AG04450 (cell line): ENCODE measurements at regions not wholly inside any gene's neighbourhood (a gene's known extent, or its start where the extent isn't known, plus 50 kb on each side); places are given as distances from the start of the nearest gene placed in this dataset.

Experiments
- CTCF ChIA-PET: fragments of 300-600, 350-600 bp; formaldehyde crosslinking; extraction: SDS; loops from one replicate; lab custom pipeline; 2022; ENCODE audit warnings: antibody characterized with exemption, inconsistent platforms; lab: Charles Lee
- POLR2A ChIA-PET: fragments of 350-600 bp; formaldehyde crosslinking; extraction: SDS; loops from one replicate; lab custom pipeline; 2021; ENCODE audit warnings: antibody characterized with exemption, inconsistent platforms; lab: Yijun Ruan, JAX
- DNase-seq: peaks from one replicate; pipeline ENCODE4 v3.0.0-alpha.2; 2011; ENCODE audit warnings: low read depth, low spot score
- H3K27ac ChIP-seq: one replicate; pipeline ENCODE4 v1.5.1; 2012; ENCODE audit warnings: low read depth, low read length, control low read depth
- H3K27me3 ChIP-seq: one replicate; pipeline ENCODE4 v1.6.0; 2012; ENCODE audit warnings: low read length; ENCODE audit not compliant: control insufficient read depth, insufficient read depth
- H3K4me3 ChIP-seq: 2 replicates; pipeline ENCODE4 v1.5.1; 2011; ENCODE audit warnings: mild to moderate bottlenecking, low read depth, low read length, control low read depth
- H3K9me3 ChIP-seq: 2 replicates; pipeline ENCODE4 v1.5.1; 2012; ENCODE audit warnings: low read length; ENCODE audit not compliant: control insufficient read depth, insufficient read depth
- TF ChIP-seq, protein P1 (sequence below): IDR thresholded peaks from 2 replicates; pipeline ENCODE4 v1.5.1; 2011; ENCODE audit warnings: low read depth, low read length, control low read depth, inconsistent platforms

DNA sequence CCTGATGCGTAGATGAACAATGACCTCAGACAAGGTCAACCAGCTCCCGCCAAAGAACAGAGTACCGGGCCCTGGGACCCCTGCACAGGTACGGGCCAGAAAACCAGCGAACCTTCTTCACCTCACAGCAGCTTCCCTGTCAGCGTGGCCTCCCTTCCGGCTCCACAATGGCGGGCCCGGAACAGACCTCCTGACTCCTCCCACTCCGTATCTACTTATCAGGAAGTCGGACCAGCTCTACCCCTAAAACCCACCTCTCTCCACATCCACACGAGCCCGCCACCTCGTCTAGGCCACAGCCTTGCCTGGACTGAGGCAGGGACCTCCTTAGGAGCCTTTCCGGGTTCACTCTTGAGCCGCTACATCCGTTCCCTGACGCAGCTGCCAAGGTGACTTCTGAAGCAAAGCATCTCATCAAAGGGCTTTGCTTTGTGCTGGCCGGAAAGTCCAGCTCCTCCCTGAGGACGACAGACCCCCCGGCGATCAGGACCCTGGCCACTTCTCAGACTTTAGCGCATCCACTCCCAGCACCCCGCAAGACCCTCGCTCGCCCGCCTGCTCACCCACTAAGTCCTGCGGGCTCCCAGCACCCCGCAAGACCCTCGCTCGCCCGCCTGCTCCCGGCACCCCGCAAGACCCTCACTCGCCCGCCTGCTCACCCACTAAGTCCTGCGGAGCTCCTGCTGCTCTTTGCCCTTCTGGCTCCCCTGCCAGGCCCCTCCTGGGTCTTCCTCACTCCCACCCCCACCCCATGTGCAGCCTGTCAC, 308.3 kb upstream of the FOXQ1 start:
- TF ChIP-seq, protein P1, sequence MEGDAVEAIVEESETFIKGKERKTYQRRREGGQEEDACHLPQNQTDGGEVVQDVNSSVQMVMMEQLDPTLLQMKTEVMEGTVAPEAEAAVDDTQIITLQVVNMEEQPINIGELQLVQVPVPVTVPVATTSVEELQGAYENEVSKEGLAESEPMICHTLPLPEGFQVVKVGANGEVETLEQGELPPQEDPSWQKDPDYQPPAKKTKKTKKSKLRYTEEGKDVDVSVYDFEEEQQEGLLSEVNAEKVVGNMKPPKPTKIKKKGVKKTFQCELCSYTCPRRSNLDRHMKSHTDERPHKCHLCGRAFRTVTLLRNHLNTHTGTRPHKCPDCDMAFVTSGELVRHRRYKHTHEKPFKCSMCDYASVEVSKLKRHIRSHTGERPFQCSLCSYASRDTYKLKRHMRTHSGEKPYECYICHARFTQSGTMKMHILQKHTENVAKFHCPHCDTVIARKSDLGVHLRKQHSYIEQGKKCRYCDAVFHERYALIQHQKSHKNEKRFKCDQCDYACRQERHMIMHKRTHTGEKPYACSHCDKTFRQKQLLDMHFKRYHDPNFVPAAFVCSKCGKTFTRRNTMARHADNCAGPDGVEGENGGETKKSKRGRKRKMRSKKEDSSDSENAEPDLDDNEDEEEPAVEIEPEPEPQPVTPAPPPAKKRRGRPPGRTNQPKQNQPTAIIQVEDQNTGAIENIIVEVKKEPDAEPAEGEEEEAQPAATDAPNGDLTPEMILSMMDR: no peak
- DNase-seq: no peak
- ChIA-PET POLR2A (no interaction called here), CTCF (no interaction called here)
- Histone ChIP-seq H3K4me3 (no peak overlapping the region), H3K9me3 (peaks cover 6% of the 10 kb centered on the region; the same call in 1 of the 2 replicates), H3K27me3 (peaks cover 5% of the 10 kb centered on the region), H3K27ac (no peak overlapping the region)

DNA sequence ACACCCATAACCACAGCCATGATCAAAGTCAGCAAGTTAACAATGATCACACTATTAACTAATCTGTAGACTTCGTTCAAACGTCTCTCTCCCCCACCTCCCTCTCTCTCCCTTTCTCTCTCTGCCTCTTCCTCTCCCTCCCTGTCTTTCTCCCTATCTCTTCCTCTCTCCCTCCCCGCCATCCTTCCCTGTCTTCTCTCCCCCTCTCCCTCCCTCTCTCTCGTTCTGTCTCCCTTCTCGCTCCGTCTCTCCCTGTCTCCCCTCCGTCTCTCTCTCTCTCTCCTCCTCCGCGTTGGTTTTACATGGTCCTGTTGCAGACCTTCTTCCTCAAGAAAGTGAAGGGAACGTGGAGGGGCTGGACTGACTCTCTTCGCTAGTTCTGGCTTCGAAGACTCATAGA, 308.9 kb upstream of the FOXQ1 start:
- CTCF ChIA-PET: no interaction called here
- no peak for DNase-seq
- Histone ChIP-seq H3K27me3 (peaks cover 5% of the 10 kb centered on the region), H3K27ac (no peak overlapping the region), H3K9me3 (peaks cover 6% of the 10 kb centered on the region; the same call in 1 of the 2 replicates), H3K4me3 (no peak overlapping the region)
- TF ChIP-seq, protein P1: no peak
- POLR2A ChIA-PET: no interaction called here

GRCh38 chr6:1001655-1002349, 308.9 kb upstream of the EXOC2 start:
- ChIA-PET CTCF (no interaction called here), POLR2A (no interaction called here)
- no peak overlapping the region for H3K27ac ChIP-seq
- H3K4me3 ChIP-seq: no peak overlapping the region
- DNase-seq: no peak
- H3K9me3 ChIP-seq: peaks cover 6% of the 10 kb centered on the region; the same call in 1 of the 2 replicates
- H3K27me3 ChIP-seq: peaks cover 5% of the 10 kb centered on the region
- TF ChIP-seq, protein P1: no peak

- no peak overlapping the region for H3K4me3 ChIP-seq
- POLR2A ChIA-PET: no interaction called here
- no peak overlapping the region for H3K27ac ChIP-seq
- no peak for DNase-seq
- peaks cover 6% of the 10 kb centered on the region; the same call in 1 of the 2 replicates for H3K9me3 ChIP-seq
- CTCF ChIA-PET: interaction anchor here (0.6 kb wide), 1 partner anchor 199 kb away, joined by 3 read pairs; no protein-coding TSS in a partner anchor
- peaks cover 8% of the 10 kb centered on the region for H3K27me3 ChIP-seq
- TF ChIP-seq, protein P1: no peak
Observed at GRCh38 chr6:999552-999951, 306.6 kb upstream of the EXOC2 start.

DNA sequence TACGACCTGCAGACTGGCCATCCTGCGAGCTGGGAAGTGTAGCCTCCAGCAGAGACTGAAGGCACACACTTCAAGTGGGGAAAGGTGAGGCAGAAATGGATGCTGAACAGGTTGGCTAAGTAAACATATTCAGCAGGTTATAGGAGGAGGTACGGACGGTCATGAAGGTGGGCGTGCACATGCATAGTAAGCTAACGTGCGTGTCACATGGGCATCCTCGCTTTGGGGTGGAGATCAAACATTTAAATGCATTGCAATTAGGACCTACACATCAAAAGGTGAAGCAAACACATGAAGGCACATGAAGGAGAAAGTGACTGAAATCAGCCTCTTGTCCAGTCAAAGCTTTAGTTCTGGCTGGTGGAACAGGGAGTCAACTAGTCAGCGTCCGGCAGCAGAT, 305.6 kb upstream of the EXOC2 start:
- DNase-seq: no peak
- TF ChIP-seq, protein P1: no peak
- Histone ChIP-seq H3K9me3 (peaks cover 2% of the 10 kb centered on the region; the same call in 1 of the 2 replicates), H3K27me3 (peaks cover 8% of the 10 kb centered on the region), H3K27ac (no peak overlapping the region), H3K4me3 (no peak overlapping the region)
- ChIA-PET CTCF (interaction anchor here (1.3 kb wide), 1 partner anchor 11 kb away, joined by 3 read pairs; no protein-coding TSS in a partner anchor), POLR2A (no interaction called here)
